ENCODE measurements at regions not wholly inside any gene's neighbourhood (a gene's known extent, or its start where the extent isn't known, plus 50 kb on each side); places are given as distances from the start of the nearest gene placed in this dataset.

GRCh38 chr14:80074900-80075574, 136.3 kb downstream of the DIO2 start (continued):
- TF ChIP-seq EZH2phosphoT487 (IDR thresholded peaks at IDR 0.05; ENCODE audit: unreplicated experiment) (no peak), ETS1 (IDR thresholded peaks at IDR 0.05) (no peak), POLR2AphosphoS5 (IDR thresholded peaks at IDR 0.05; ENCODE audit: low read depth) (no peak), EZH2 (IDR thresholded peaks at IDR 0.05; ENCODE audit: low read depth, unreplicated experiment) (no peak), CREB1 (CRISPR knock-in tag; IDR thresholded peaks at IDR 0.05; ENCODE audit: low read depth) (no peak), CTCF (conservative IDR thresholded peaks at IDR 0.05; ENCODE audit: low read depth in 2 of 2) (no peak), NANOG (IDR thresholded peaks at IDR 0.05; ENCODE audit: borderline replicate concordance) (no peak), ZNF331 (CRISPR knock-in tag; IDR thresholded peaks at IDR 0.05; ENCODE audit: low read depth) (no peak)

GRCh38 chr14:80059041-80059440, 152.3 kb downstream of the DIO2 start:
- DNase-seq (ENCODE audit: low spot score) (no peak), ATAC-seq (no peak)
- Histone ChIP-seq H3K9me2 (ENCODE audit: insufficient read depth) (no peaks in the 10 kb centered on the region), H3K79me2 (replicated peaks; ENCODE audit: insufficient read depth) (no peaks in the 10 kb centered on the region), H4K20me1 (replicated peaks; ENCODE audit: insufficient read depth) (no peaks in the 10 kb centered on the region), H3K4me3 (no peak overlapping the region), H3K27me3 (ENCODE audit: insufficient read depth) (no peaks in the 10 kb centered on the region), H3K27ac (ENCODE audit: low read depth) (no peak overlapping the region), H2AFZ (no peak overlapping the region), H3F3A (replicated peaks; ENCODE audit: low read depth) (no peaks in the 10 kb centered on the region), H3K36me3 (ENCODE audit: insufficient read depth) (no peaks in the 10 kb centered on the region), H3K4me2 (no peak overlapping the region), H3K4me1 (ENCODE audit: insufficient read depth) (no peaks in the 10 kb centered on the region)
- Mint-ChIP-seq H3K4me1 (no peaks in the 10 kb centered on the region), H3K9me3 (peaks cover 3% of the 10 kb centered on the region; the same call in 1 of the 3 replicates), H3K27me3 (ENCODE audit: insufficient read depth, low read depth, poor library complexity) (no peaks in the 10 kb centered on the region), H3K36me3 (ENCODE audit: low read depth) (no peaks in the 10 kb centered on the region), H3K4me3 (no peak overlapping the region), H3K27ac (no peak overlapping the region)
- no peak for TF ChIP-seq ZNF114 (CRISPR knock-in tag; IDR thresholded peaks at IDR 0.05)
- no peak for TF ChIP-seq CREB1 (CRISPR knock-in tag; IDR thresholded peaks at IDR 0.05; ENCODE audit: low read depth)
- no peak for TF ChIP-seq NANOG (IDR thresholded peaks at IDR 0.05; ENCODE audit: borderline replicate concordance)
- no peak for TF ChIP-seq JUNB (IDR thresholded peaks at IDR 0.05; ENCODE audit: unreplicated experiment)
- TF ChIP-seq EZH2phosphoT487 (IDR thresholded peaks at IDR 0.05; ENCODE audit: unreplicated experiment), result no peak
- no peak for TF ChIP-seq ETS1 (IDR thresholded peaks at IDR 0.05)
- no peak for TF ChIP-seq ZNF462 (CRISPR knock-in tag; IDR thresholded peaks at IDR 0.05)
